COR-L47 (cell line): ENCODE measurements at regions not wholly inside any gene's neighbourhood (a gene's known extent, or its start where the extent isn't known, plus 50 kb on each side); places are given as distances from the start of the nearest gene placed in this dataset.

Experiments used
- DNase-seq: peaks from one replicate; lab custom pipeline; 2025; lab: John Stamatoyannopoulos, UW

GRCh38 chrX:39736216-39737211 lies 361.2 kb downstream of the BCOR start:
- no peak for DNase-seq

GRCh38 chrX:39739585-39739984 lies 358.2 kb downstream of the BCOR start:
- no peak for DNase-seq

- DNase-seq, result no peak
Measured at GRCh38 chrX:39740078-39740477, 357.7 kb downstream of the BCOR start.

DNA sequence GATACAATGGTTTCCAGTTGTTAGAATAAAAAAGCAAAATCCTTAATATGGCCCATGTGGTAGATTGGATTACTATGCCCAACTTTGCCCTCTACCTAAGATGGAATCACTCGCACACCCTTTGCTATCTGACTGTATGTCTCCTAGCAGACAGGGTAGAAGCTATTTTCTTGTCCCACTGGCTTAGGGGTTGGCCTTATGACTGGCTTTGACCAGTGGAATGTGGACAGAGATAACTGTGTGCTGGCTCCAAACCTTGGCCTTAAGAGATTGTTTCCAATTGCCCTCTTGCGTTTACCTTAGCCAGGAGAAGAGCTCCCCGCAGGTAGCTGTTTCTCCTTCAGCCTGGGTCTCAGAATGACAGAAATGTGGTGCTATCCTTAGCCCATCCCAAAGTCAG lies 355.9 kb downstream of the BCOR start:
- no peak for DNase-seq

DNA sequence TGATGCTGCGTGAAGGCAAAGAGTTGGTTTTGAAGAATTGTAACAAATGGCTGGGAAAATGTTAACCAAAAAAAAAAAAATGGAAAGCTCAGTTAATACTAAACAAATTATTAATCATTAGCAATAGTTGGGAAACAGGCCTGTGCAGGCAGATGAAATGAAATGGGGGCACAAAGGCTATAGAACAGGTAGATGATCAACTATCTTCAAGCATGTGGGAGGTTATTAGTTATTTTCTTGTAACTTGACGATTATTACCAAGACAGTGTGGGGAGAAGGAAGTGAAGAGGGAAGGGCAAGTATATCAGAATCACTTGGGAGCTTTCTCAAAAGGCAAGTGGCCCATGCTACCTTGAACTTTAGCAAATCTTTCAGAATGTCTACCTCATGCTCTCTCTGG lies 351.9 kb downstream of the BCOR start:
- no peak for DNase-seq

GRCh38 chrX:39749135-39749534 lies 348.6 kb downstream of the BCOR start:
- DNase-seq, result no peak

- DNase-seq, result no peak
Measured at GRCh38 chrX:39749728-39750127, 348.0 kb downstream of the BCOR start.

DNA sequence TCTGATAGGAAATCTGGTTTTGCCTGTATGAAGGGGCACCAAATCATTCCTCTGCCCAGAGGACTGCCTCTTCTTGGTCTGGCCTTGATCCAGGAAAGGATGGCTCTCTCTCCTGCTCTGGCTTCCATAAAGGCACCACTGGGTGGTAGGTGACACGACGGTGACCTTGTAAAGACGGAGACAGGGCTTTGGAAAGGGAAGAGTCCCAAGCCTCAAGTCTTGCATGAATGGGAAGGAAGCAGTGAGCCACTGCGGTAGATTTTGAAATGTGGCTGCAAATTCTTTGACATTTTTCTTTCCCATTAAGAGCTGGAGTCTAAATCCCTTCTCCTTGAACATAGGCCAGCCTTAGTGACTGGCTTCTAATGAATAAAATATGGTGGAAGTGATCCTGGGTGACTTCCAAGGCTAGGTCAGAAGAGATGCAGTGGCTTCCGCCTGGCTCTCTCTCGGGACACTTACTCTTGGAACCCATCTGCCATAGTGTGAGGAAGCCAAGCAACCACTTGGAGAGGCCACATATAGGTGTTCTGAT lies 347.4 kb downstream of the BCOR start:
- DNase-seq, result no peak

DNA sequence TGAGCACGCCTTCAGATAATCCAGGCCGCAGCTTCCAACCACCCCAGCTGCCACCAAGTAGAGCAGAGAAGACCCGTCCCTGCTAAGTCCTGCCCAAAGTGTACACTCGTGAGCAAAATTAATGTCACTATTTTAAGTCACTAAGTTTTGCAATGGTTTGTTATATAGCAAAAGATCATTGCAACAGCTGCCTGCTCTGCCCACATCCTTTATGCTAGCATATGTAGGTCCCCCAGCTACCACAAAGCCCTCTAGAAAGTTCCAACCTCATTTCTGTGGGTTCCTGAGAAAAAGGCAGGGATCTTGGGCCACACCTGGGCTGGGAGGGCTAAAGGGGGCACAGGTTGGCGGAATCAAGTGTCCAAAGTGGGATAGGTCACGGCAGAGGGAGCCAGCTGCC lies 346.9 kb downstream of the BCOR start:
- DNase-seq, result no peak

DNA sequence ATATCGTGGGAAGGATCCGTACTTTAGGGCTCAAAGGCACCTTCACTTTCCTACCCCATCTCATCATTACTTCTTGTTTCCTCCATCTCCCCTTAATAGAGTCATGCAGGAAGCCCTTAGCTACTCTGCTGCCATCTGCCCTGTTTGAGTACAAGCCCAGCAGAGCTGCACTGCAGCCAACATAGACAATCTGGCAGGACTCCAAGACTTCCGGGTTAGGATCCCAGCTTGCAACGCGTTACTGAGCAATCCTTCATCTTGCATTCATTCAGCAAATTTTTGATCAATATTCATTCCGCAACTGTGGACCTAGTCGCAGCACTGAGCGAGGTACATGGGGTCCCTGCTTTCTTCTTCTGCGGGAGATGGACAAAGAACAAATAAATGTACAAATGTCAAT lies 344.9 kb downstream of the BCOR start:
- peak; percentile 39 for DNase-seq

- DNase-seq, result no peak
Measured at GRCh38 chrX:39753293-39753996, 344.3 kb downstream of the BCOR start.

GRCh38 chrX:39755143-39756032 lies 342.4 kb downstream of the BCOR start:
- no peak for DNase-seq

DNA sequence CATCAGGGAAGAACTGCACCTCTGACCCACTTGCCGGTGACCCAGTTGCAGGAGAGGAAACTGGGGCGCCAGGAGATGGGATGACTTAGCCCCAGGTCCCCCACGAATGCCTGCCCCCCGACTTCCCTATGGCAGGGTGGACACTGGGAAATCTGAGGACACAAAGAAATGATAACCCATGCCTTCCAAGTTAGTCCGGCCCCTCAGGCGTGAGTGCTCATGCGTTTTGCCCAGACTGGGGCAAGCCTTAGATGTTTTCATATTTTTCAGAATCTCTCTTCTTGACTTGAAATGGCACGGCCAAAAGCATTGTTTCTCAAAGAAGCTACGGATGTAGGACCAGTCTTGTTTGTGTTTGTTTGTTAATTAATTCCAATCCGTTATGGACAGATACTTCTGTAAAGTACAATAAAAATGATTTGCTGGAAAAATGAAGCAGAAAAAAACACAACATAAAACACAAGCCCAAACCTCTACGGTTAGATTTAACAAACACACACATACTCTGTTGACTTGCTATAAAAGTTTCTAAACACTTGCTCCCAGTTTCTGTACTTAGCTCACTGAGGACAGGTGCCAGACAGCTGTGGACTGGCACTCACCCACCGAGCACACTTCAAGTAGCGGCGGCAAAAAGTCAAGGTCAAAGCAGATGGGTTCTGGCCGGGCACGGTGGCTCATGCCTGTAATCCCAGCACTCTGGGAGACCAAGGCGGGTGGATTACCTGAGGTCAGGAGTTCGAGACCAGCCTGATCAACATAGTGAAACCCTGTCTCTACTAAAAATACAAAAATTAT lies 341.5 kb downstream of the BCOR start:
- DNase-seq, result no peak

GRCh38 chrX:39757971-39758370 lies 339.8 kb downstream of the BCOR start:
- no peak for DNase-seq

GRCh38 chrX:39758791-39759525 lies 338.8 kb downstream of the BCOR start:
- DNase-seq, result peak; percentile 47

GRCh38 chrX:39759526-39760224 lies 338.1 kb downstream of the BCOR start:
- DNase-seq, result peak; percentile 47

DNA sequence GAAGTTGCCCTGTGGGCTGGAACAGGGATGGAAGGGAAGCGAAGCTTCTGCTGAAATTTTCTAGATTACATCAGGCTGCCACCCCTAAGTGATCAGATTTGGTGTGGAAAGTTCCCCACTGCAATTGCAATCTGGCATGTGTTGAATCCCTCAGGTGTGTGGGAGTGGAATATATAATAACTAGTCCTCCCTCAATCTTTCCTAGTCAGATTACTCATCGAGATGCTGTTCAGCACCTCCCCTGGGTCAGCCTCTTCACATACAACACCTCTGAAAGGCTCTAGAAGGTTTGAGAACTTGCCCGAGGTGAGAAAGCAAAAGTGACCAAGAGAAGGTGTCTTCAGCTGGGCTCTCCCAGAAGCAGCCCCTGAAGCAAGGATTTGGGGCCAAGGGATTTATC lies 336.8 kb downstream of the BCOR start:
- DNase-seq, result no peak

DNA sequence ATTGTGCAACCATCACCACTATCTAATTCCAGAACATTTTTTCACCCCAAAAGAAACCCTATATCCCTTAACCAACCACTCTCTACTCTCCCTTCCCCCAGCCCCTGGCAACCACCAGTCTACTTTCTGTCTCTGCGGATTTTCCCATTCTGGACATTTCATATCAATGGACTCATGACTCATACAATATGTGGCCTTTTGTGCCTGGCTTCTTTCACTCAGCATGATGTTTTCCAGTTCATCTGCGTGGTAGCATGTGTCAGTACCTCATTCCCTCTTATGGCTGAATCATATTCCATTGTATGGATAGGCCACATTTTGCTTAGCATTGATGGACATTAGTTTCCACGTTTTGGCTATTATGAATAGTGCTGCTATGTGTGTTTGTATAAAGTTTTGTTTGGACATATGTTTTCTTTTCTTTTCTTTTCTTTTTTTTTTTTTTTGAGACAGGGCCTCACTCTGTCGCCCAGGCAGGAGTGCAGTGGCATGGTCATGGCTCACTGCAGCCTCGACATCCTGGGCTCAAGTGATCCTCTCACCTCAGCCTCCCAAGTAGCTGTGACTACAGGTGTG lies 335.4 kb downstream of the BCOR start:
- DNase-seq, result no peak

DNA sequence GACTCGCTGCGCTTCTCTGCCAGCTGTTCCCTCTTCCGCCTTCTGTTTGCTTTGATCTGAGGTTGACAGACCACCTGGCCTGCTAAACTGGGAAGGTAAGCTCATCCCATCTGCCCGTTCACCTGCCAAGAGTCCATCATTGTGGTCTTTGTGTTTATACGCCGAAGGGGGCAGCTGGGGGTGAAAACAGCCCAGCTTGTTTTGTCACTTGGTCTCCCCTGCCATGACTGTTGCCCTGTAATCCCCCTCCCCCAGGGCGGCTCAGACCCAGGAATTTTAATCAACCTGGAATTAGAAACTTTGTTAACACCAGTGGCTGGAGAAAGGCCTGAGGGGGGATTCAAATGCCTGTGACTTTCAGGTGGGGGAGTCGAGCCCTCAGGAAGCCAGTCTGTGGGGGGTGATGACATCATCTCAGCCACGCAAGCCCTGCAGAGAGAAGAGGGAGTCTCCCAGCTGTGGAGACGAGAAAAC lies 333.3 kb downstream of the BCOR start:
- DNase-seq, result peak; percentile 29
